ENCODE measurements at regions not wholly inside any gene's neighbourhood (a gene's known extent, or its start where the extent isn't known, plus 50 kb on each side); places are given as distances from the start of the nearest gene placed in this dataset.

GRCh38 chr10:33807531-33808359 is 473.3 kb upstream of the NRP1 start:
- DNase-seq: no peak

- DNase-seq: no peak
Measured at GRCh38 chr10:33805831-33806230, 471.4 kb upstream of the NRP1 start.

- DNase-seq: no peak
Measured at GRCh38 chr10:33804584-33804983, 470.1 kb upstream of the NRP1 start.

DNA sequence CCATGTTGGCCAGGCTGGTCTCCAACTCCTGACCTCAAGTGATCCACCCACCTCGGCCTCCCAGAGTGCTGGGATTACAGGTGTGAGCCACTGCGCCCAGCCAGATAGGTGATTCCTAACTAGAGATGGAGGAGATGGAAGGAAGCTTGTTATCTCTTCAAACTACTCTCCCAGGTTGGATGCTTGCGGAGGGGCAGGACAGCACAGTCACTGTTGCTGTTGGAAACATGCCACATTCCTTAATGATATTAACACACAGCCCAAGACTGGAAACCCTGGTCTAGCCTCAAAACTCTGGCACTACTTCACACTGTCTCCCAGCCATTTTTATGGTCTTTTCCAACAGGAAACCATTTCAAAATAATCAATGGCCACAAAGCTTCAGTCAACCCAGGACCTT is 468.8 kb upstream of the NRP1 start:
- DNase-seq: no peak

DNA sequence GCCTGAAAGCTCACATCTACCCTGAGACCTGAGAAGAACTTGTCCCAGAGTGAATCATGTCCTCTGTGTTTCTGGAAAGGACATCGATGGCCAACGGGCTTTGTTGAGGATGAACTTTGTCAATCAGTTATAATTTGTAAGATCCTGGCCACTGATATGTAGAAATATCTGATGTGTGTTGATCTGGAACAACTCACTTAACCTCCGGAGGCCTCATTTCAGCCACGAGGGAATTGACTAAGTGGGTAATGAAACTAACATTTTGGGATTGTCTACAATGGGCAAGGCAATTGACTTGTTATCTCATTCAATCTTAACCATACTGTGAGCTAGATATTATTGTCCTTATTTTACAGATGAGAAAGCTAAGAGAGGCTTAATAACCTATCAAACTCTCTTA is 468.1 kb upstream of the NRP1 start:
- no peak for DNase-seq

- no peak for DNase-seq
Measured at GRCh38 chr10:33801705-33802104, 467.2 kb upstream of the NRP1 start.

GRCh38 chr10:33800986-33801385 is 466.5 kb upstream of the NRP1 start:
- DNase-seq: no peak

GRCh38 chr10:33800545-33800944 is 466.1 kb upstream of the NRP1 start:
- DNase-seq: no peak

DNA sequence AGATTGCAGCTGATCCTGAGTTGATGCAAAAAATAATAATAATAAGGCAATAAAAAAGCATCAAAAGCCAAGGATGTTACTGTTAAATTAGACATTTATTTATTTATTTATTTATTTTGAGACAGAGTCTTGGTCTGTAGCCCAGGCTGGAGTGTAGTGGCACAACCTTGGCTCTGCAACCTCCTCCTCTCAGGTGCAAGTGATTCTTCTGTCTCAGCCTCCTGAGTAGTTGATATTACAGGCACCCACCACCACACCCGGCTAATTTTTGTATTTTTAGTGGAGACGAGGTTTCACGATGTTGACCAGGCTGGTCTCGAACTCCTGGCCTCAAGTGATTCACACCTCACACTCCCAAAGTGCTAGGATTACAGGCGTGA is 465.5 kb upstream of the NRP1 start:
- no peak for DNase-seq

DNA sequence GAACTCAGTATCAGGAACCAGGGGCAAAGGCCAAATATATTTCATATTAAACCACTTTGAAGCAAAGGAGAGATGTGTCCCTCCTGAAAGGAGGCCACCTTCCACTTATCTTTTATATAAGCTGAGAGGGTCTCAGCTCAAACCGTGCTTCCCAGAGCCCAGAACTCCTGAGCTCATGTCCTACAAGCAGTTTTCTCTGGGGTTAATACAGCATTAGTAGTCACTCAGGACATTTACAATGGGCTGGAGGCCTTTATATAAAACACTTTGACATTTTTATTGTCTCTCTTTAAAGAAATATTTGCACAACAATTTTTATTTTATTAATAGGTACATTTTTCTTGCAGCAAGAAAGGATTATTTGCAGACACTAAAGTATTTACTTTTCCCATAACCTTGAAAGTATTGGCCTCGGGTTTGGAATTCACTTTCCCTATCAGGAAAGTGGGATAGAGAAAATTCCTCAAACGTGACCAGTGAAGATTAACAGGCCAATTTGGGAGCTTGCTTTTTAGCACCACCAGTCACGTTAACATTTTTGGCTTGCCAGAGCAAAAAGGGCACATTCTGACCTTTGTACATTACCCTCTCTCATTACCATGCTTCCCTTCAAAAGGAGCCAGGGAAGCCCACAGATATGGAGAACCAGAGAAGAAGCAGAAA is 464.9 kb upstream of the NRP1 start:
- no peak for DNase-seq

DNA sequence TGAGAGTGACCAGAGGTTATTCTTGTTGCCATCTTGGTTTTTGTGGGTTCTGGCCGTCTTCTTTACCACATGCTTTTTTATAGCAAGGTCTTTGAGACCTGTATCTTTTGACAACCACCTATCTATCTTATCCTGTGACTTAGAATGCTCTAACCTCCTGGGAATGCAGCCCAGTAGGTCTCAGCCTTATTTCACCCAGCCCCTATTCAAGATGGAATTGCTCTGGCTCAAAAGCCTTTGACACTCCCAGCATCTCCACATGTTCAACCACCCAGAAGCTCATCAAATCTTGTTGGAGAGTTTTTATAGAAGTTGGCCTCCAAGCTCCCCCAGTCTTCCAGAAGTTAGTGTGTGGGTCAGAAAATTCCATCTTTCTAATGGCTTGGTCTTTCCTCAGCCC is 464.3 kb upstream of the NRP1 start:
- no peak for DNase-seq

DNA sequence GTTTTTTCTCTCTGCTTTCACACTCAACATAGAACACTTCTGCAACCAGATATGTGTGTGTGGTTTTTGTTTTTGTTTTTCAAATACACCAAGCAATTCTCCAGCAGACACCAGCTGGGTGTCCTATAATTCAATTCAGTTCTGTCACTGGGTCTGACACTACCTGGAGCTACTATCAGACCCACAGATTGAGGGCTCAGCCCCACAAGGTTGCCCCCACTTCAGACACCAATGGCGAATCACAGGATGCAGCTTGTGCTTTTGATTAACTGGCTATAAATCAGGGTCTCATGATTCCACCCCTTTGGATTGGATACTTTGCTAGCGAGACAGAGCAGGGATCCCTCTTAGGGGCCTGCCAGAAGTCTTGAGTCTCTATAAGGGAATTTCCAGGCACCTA is 462.2 kb upstream of the NRP1 start:
- no peak for DNase-seq

- DNase-seq: no peak
Measured at GRCh38 chr10:33795529-33795928, 461.1 kb upstream of the NRP1 start.

- no peak for DNase-seq
Measured at GRCh38 chr10:33794460-33794859, 460.0 kb upstream of the NRP1 start.

DNA sequence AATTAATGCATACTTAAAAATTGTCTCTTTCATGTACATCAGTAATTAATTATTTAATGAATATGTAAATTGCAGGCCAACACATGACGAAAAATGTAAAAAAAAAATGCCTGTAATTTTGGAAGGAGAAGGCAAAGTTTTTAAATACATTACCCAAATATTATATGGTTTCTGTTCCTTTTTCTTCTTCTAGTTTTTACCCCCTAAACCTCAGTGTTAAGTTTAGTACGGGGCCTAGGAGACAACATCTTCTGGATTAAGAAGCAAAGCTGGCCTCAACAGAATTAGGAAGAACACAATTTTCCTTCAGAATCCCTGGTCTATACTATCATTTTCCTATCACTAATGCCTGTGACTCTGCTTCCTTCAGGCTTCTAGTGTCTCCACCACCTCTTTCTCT is 459.3 kb upstream of the NRP1 start:
- DNase-seq: no peak

DNA sequence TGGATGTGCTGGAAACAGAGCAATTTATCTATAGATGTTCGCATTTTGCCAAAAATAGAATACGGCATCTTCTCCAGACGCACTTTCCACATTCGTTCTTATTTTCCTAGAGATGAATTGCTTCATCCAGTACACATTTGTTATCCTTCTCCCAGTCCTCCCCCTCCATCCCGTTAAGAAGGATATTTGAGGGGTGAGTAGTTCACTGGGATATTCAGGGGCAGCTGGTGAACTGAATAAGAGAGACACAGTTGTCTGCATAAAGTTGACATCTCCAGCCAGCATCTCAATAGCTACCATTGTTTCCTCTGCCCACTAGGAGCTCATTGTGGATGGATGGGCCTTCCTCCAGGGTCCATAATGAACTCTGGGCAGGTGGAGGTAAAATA is 456.8 kb upstream of the NRP1 start:
- DNase-seq: no peak

GRCh38 chr10:33790521-33791271 is 456.2 kb upstream of the NRP1 start:
- no peak for DNase-seq

GRCh38 chr10:33783557-33783956 is 449.1 kb upstream of the NRP1 start:
- DNase-seq: no peak

- no peak for DNase-seq
Measured at GRCh38 chr10:33783078-33783477, 448.6 kb upstream of the NRP1 start.

GRCh38 chr10:33781606-33782395 is 447.3 kb upstream of the NRP1 start:
- DNase-seq: no peak

- DNase-seq: no peak
Measured at GRCh38 chr10:33780961-33781360, 446.5 kb upstream of the NRP1 start.

- no peak for DNase-seq
Measured at GRCh38 chr10:33777223-33777622, 442.8 kb upstream of the NRP1 start.

GRCh38 chr10:33776419-33777070 is 442.1 kb upstream of the NRP1 start:
- no peak for DNase-seq
